ENCODE measurements at regions not wholly inside any gene's neighbourhood (a gene's known extent, or its start where the extent isn't known, plus 50 kb on each side); places are given as distances from the start of the nearest gene placed in this dataset.

DNA sequence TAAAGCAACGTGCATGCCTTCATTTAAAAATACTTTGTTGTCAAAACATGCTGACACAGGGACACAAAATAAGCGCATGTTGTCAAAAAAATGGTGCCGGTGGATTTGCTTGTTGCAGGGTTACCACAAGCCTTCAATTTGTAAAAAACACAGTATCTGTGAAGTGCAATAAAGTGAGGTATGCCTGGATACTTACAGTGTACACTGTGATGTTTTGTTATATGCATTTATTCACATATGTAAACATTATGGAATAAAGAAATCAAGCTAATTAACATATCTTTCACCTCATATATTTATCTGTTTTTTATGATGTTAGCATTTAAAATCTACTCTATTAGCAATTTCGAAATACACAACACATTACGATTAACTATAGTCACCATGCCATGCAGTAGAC is 202.6 kb upstream of the FZD8 start:
- no peaks in the 10 kb centered on the region for H3K4me1 ChIP-seq (ENCODE audit: control insufficient read depth, insufficient read depth, low read length)
- BruUV-seq (replicated peaks), result no TSS peak
- in situ Hi-C loops (cut with MboI) (no loop called here), intact Hi-C loops (cut with micrococcal nuclease; ENCODE audit: unreplicated experiment) (no loop called here)
- DNase-seq (ENCODE audit: low read depth, low spot score) (no peak), ATAC-seq (no peak), FAIRE-seq (no peak)
- H3K79me2 ChIP-seq (ENCODE audit: control insufficient read depth, insufficient read depth, low read length), result no peaks in the 10 kb centered on the region
- no peak overlapping the region for H2AFZ ChIP-seq (ENCODE audit: control insufficient read depth, low read depth, low read length)
- H3K27ac ChIP-seq (ENCODE audit: control insufficient read depth, insufficient read depth), result no peak overlapping the region
- no peaks in the 10 kb centered on the region for H4K20me1 ChIP-seq (ENCODE audit: control insufficient read depth, insufficient read depth)
- no peaks in the 10 kb centered on the region; the same call in 2 of the 3 replicates for H3K9me3 ChIP-seq (replicated peaks; ENCODE audit: control insufficient read depth, insufficient read depth, low read length)
- no peak overlapping the region for H3K9ac ChIP-seq (ENCODE audit: control insufficient read depth, insufficient read depth, low read length)
- WGBS (ENCODE audit: insufficient coverage, insufficient replicate concordance, low lambda C conversion rate, missing lambda C conversion rate), result 38% methylated on average over 5 of the region's 5 CpGs
- H3K27me3 ChIP-seq (replicated peaks in 1 of 2; ENCODE audit: control insufficient read depth in 2 of 2, insufficient read depth in 2 of 2, low read length in 1 of 2), result no peaks in the 10 kb centered on the region
- H3K4me2 ChIP-seq (ENCODE audit: control insufficient read depth, insufficient read depth), result no peak overlapping the region
- no peak overlapping the region for H3K4me3 ChIP-seq
- POLR2A ChIA-PET, result no interaction called here
- no peaks in the 10 kb centered on the region for H3K36me3 ChIP-seq (ENCODE audit: control insufficient read depth in 2 of 2, insufficient read depth in 2 of 2, low read length in 1 of 2)
- SMC1A ChIA-PET (ENCODE audit: uncharacterized antibody, unreplicated experiment), result no interaction called here
- TF ChIP-seq, protein P1, sequence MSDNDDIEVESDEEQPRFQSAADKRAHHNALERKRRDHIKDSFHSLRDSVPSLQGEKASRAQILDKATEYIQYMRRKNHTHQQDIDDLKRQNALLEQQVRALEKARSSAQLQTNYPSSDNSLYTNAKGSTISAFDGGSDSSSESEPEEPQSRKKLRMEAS (IDR thresholded peaks at IDR 0.05; ENCODE audit: low read depth, low read length), result no peak
- TF ChIP-seq MTA2 (IDR thresholded peaks at IDR 0.05; ENCODE audit: low read depth) (no peak), ZNF217 (IDR thresholded peaks at IDR 0.05) (no peak), FOXM1 (IDR thresholded peaks at IDR 0.05; ENCODE audit: low read depth, low read length) (no peak), PAX5 (IDR thresholded peaks at IDR 0.05; ENCODE audit: borderline replicate concordance, low read depth, low read length) (no peak), BRCA1 (IDR thresholded peaks at IDR 0.05; ENCODE audit: low read depth, low read length) (no peak), BHLHE40 (IDR thresholded peaks at IDR 0.05; ENCODE audit: borderline replicate concordance in 1 of 2, low read depth in 2 of 2, low read length in 1 of 2) (no peak), CBFB (IDR thresholded peaks at IDR 0.05; ENCODE audit: low read depth) (no peak), SMC3 (IDR thresholded peaks at IDR 0.05; ENCODE audit: borderline replicate concordance, low read length) (no peak), TCF3 (IDR thresholded peaks at IDR 0.05; ENCODE audit: borderline replicate concordance, insufficient read depth, low read depth, low read length) (no peak), RAD51 (IDR thresholded peaks at IDR 0.05) (no peak), NFYB (IDR thresholded peaks at IDR 0.05; ENCODE audit: insufficient read depth, low read depth, low read length) (no peak), EZH2 (IDR thresholded peaks at IDR 0.05; ENCODE audit: borderline replicate concordance, control insufficient read depth, low read depth, low read length) (no peak), SIN3A (IDR thresholded peaks at IDR 0.05; ENCODE audit: low read depth, low read length) (no peak)
- CTCF ChIA-PET, result no interaction called here
- RAD21 ChIA-PET (ENCODE audit: unreplicated experiment), result no interaction called here
